HG02571 (cell line): ENCODE measurements at regions not wholly inside any gene's neighbourhood (a gene's known extent, or its start where the extent isn't known, plus 50 kb on each side); places are given as distances from the start of the nearest gene placed in this dataset.

Experiments used
- ATAC-seq: cut with Tn5 transposase; IDR thresholded peaks from one replicate; pipeline ENCODE4 v1.9.1; 2021; ENCODE audit warnings: mild to moderate bottlenecking, moderate library complexity; ENCODE audit not compliant: unreplicated experiment

- no peak for ATAC-seq
Observed at GRCh38 chr3:88209356-88209755, 59.6 kb downstream of the C3orf38 start.

- no peak for ATAC-seq
Observed at GRCh38 chr3:88211096-88211890, 61.5 kb downstream of the C3orf38 start.

- no peak for ATAC-seq
Observed at GRCh38 chr3:88219138-88219792, 69.5 kb downstream of the C3orf38 start.

- no peak for ATAC-seq
Observed at GRCh38 chr3:88220126-88220525, 70.4 kb downstream of the C3orf38 start.

- ATAC-seq, result no peak
Observed at GRCh38 chr3:88221726-88222125, 72.0 kb downstream of the C3orf38 start.

- ATAC-seq, result no peak
Observed at GRCh38 chr3:88222343-88222742, 72.6 kb downstream of the C3orf38 start.

GRCh38 chr3:88225326-88226008 is 75.7 kb downstream of the C3orf38 start:
- no peak for ATAC-seq

GRCh38 chr3:88226910-88227309 is 77.2 kb downstream of the C3orf38 start:
- no peak for ATAC-seq

- no peak for ATAC-seq
Observed at GRCh38 chr3:88230638-88231037, 80.9 kb downstream of the C3orf38 start.

GRCh38 chr3:88231207-88231606 is 81.4 kb downstream of the C3orf38 start:
- no peak for ATAC-seq

GRCh38 chr3:88231632-88232031 is 81.9 kb downstream of the C3orf38 start:
- ATAC-seq, result no peak

GRCh38 chr3:88235102-88235501 is 85.3 kb downstream of the C3orf38 start:
- ATAC-seq, result no peak

- ATAC-seq, result no peak
Observed at GRCh38 chr3:88239870-88240269, 90.1 kb downstream of the C3orf38 start.

GRCh38 chr3:88248658-88249057 is 98.9 kb downstream of the C3orf38 start:
- no peak for ATAC-seq

- no peak for ATAC-seq
Observed at GRCh38 chr3:88259045-88259444, 109.3 kb downstream of the C3orf38 start.

- no peak for ATAC-seq
Observed at GRCh38 chr3:88262527-88262926, 112.8 kb downstream of the C3orf38 start.

- ATAC-seq, result no peak
Observed at GRCh38 chr3:88263417-88264100, 113.8 kb downstream of the C3orf38 start.

- no peak for ATAC-seq
Observed at GRCh38 chr3:88267441-88267840, 117.7 kb downstream of the C3orf38 start.

GRCh38 chr3:88267847-88268246 is 118.1 kb downstream of the C3orf38 start:
- no peak for ATAC-seq

GRCh38 chr3:88280326-88280725 is 130.6 kb downstream of the C3orf38 start:
- ATAC-seq, result no peak

GRCh38 chr3:88282528-88283241 is 132.9 kb downstream of the C3orf38 start:
- no peak for ATAC-seq
